Calu3 (cell line): ENCODE measurements at regions not wholly inside any gene's neighbourhood (a gene's known extent, or its start where the extent isn't known, plus 50 kb on each side); places are given as distances from the start of the nearest gene placed in this dataset.

ENCODE experiments used
- BruUV-seq: library from RNA; stranded (reverse); fragments of 400-500 nt; replicated peaks from 2 replicates; lab custom pipeline; 2021; lab: Mats Ljungman, UMichigan
- CTCF ChIA-PET: fragments of 300-600 bp; sonication (Branson Sonifier 250); formaldehyde crosslinking; loops from one replicate; lab custom pipeline; 2022; ENCODE audit warnings: antibody characterized with exemption; lab: Charles Lee
- DNase-seq: peaks from one replicate; pipeline ENCODE4 v3.0.0; 2022
- H3K27ac Mint-ChIP-seq: one replicate; pipeline ENCODE4 v1.8.0; 2022; ENCODE audit warnings: mixed read lengths; ENCODE audit not compliant: unreplicated experiment
- H3K27me3 Mint-ChIP-seq: one replicate; pipeline ENCODE4 v1.8.0; 2022; ENCODE audit warnings: mixed read lengths; ENCODE audit not compliant: unreplicated experiment
- H3K36me3 Mint-ChIP-seq: one replicate; pipeline ENCODE4 v1.8.0; 2022; ENCODE audit warnings: mild to moderate bottlenecking, moderate library complexity, mixed read lengths; ENCODE audit not compliant: insufficient read depth, unreplicated experiment
- H3K4me1 Mint-ChIP-seq: one replicate; pipeline ENCODE4 v1.8.0; 2022; ENCODE audit warnings: mild to moderate bottlenecking, low read depth, mixed read lengths; ENCODE audit not compliant: unreplicated experiment
- H3K4me3 Mint-ChIP-seq: one replicate; pipeline ENCODE4 v1.8.0; 2022; ENCODE audit warnings: mild to moderate bottlenecking, low read depth, moderate library complexity, mixed read lengths; ENCODE audit not compliant: unreplicated experiment
- H3K9me3 Mint-ChIP-seq: one replicate; pipeline ENCODE4 v1.8.0; 2022; ENCODE audit warnings: low read depth, mixed read lengths; ENCODE audit not compliant: unreplicated experiment
- intact Hi-C: fragments of 100-400 bp; cut with micrococcal nuclease; formaldehyde crosslinking; loops from one replicate; pipeline ENCODE4 v1.10.0; 2022; ENCODE audit not compliant: unreplicated experiment
- TF ChIP-seq, protein P1 (sequence below): fragments of 200-600 bp; IDR thresholded peaks from one replicate; pipeline ENCODE4 v1.8.0; 2022; ENCODE audit warnings: antibody characterized with exemption; ENCODE audit not compliant: unreplicated experiment

DNA sequence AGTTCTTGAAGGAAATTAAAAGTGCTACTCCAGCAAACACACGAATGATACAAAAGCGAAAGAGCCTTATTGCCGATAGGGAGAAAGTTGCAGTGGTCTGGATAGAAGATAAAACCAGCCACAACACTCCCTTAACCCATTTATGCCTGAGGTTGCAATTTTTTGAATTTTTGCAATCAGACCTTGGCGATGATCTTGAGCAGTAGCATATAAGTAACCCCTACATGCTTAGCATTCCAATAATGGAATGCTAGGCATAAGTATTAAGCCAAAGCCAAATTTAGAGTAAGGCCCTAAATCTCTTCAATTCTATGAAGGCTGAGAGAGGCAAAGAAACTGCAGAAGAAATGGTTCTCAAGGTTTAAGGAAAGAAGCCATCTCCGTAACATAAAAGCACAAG lies 153.5 kb downstream of the SLC28A3 start:
- no peak overlapping the region for H3K27ac Mint-ChIP-seq
- no TSS peak for BruUV-seq

DNA sequence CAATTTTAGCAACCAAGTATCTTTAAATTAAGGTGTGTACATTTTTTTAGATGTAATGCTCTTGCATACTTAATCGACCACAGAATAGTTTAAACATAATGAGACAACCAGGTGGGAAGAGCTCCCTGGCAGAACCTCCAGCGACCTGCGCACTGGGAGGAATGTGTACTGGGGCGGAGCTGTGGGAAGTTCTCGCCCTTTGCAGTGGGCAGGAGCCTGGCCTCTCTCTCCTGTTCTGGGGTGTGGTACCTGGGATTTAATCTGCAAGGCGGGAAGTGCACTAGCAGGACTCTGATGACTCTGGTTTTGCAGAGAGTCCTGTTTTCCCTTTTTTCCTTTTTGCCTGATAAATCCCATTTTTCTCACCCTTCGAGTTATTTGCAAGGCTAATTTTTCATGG lies 150.7 kb downstream of the SLC28A3 start:
- H3K9me3 Mint-ChIP-seq: no peaks in the 10 kb centered on the region
- DNase-seq: no peak
- H3K27ac Mint-ChIP-seq: no peak overlapping the region
- H3K36me3 Mint-ChIP-seq: no peaks in the 10 kb centered on the region
- peaks cover 31% of the 10 kb centered on the region for H3K27me3 Mint-ChIP-seq
- CTCF ChIA-PET: interaction anchor here (0.5 kb wide), 1 partner anchor 206 kb away, joined by 4 read pairs; no protein-coding TSS in a partner anchor
- BruUV-seq: no TSS peak
- TF ChIP-seq, protein P1, sequence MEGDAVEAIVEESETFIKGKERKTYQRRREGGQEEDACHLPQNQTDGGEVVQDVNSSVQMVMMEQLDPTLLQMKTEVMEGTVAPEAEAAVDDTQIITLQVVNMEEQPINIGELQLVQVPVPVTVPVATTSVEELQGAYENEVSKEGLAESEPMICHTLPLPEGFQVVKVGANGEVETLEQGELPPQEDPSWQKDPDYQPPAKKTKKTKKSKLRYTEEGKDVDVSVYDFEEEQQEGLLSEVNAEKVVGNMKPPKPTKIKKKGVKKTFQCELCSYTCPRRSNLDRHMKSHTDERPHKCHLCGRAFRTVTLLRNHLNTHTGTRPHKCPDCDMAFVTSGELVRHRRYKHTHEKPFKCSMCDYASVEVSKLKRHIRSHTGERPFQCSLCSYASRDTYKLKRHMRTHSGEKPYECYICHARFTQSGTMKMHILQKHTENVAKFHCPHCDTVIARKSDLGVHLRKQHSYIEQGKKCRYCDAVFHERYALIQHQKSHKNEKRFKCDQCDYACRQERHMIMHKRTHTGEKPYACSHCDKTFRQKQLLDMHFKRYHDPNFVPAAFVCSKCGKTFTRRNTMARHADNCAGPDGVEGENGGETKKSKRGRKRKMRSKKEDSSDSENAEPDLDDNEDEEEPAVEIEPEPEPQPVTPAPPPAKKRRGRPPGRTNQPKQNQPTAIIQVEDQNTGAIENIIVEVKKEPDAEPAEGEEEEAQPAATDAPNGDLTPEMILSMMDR: no peak
- H3K4me3 Mint-ChIP-seq: no peak overlapping the region
- intact Hi-C loops: no loop called here
- H3K4me1 Mint-ChIP-seq: peaks cover 8% of the 10 kb centered on the region

More for the DNA sequence above, 153.5 kb downstream of the SLC28A3 start:
- no peak for DNase-seq
- H3K27me3 Mint-ChIP-seq: peaks cover 17% of the 10 kb centered on the region
- intact Hi-C loops: no loop called here
- CTCF ChIA-PET: no interaction called here
- no peaks in the 10 kb centered on the region for H3K4me1 Mint-ChIP-seq
- H3K9me3 Mint-ChIP-seq: no peaks in the 10 kb centered on the region
- H3K4me3 Mint-ChIP-seq: no peak overlapping the region
- no peaks in the 10 kb centered on the region for H3K36me3 Mint-ChIP-seq
- TF ChIP-seq, protein P1: no peak

DNA sequence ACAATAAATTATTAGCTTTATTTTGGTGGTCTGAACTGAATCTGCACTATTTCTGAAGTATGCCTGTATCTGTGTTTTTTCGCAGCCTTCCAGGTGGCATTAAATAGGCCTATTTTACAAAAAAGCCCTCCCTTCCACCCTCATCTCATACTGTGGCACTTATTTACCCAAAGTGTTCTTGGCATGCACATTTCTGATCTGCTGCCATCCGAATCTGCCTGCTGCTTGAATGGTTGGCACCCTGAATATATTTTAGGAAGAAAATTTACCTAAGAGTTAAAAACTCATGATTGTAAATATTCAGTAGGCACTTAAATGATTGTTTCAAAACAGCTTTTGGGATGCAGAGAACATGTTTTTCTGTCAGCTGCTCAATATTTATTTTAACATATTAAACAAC lies 150.1 kb downstream of the SLC28A3 start:
- intact Hi-C loops: no loop called here
- peaks cover 8% of the 10 kb centered on the region for H3K4me1 Mint-ChIP-seq
- TF ChIP-seq, protein P1: no peak
- H3K27me3 Mint-ChIP-seq: peaks cover 31% of the 10 kb centered on the region
- H3K27ac Mint-ChIP-seq: no peak overlapping the region
- H3K9me3 Mint-ChIP-seq: no peaks in the 10 kb centered on the region
- no TSS peak for BruUV-seq
- no peak for DNase-seq
- CTCF ChIA-PET: interaction anchor here (0.5 kb wide), 1 partner anchor 206 kb away, joined by 4 read pairs; no protein-coding TSS in a partner anchor
- H3K4me3 Mint-ChIP-seq: no peak overlapping the region
- no peaks in the 10 kb centered on the region for H3K36me3 Mint-ChIP-seq

DNA sequence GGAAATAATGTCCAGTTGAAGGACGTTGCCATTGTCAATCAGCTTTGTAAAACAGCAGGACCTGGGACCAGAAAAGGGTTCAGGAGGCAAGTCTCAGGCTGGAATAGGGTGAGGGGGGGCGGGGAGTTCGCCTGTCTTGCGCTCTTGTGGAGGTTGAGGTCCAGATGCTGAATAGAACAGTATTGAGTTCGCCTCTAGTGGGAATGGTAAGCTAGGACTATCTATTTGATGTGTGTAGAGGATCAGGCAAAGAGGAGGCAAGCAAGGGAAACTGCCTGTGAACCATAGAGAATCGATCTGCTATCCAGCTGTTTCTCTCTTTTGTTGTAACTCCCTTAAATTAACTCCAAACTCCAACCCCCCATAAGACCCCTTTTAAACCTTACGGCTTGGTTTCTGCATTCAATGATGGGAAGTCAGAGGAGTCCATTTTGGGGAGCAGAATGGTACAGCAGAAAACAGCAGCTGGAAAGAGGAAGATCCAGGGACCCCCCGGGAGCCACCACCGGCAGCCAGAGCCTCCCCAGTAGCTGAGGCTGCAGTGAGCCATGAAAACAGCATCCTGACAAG lies 133.7 kb downstream of the SLC28A3 start:
- BruUV-seq: no TSS peak
- Mint-ChIP-seq H3K4me3 (no peak overlapping the region), H3K27ac (no peak overlapping the region), H3K4me1 (no peaks in the 10 kb centered on the region), H3K27me3 (peaks cover 31% of the 10 kb centered on the region), H3K36me3 (no peaks in the 10 kb centered on the region), H3K9me3 (no peaks in the 10 kb centered on the region)
- intact Hi-C loops: no loop called here
- CTCF ChIA-PET: interaction anchor here (0.5 to 0.6 kb wide), 2 partner anchors 252 to 291 kb away, joined by 4 to 6 read pairs; no protein-coding TSS in a partner anchor
- TF ChIP-seq, protein P1: no peak
- DNase-seq: no peak
